Activated T-cell treated with anti-CD3 and anti-CD28 coated beads, Interleukin-2, amount 50 U/mL, for 4 hours (primary cell): ENCODE measurements at regions not wholly inside any gene's neighbourhood (a gene's known extent, or its start where the extent isn't known, plus 50 kb on each side); places are given as distances from the start of the nearest gene placed in this dataset.

Source experiments
- ATAC-seq, 2 donors: fragments of 200-7000 bp; cut with Tn5 transposase; one replicate each; pipeline ENCODE4 v1.10.0; 2021
- DNase-seq: peaks from one replicate; pipeline ENCODE4 v3.0.0-alpha.2; 2020
- H3K27me3 Mint-ChIP-seq: one replicate; pipeline ENCODE4 v1.8.0; 2021; ENCODE audit warnings: low read depth, mixed read lengths
- H3K36me3 Mint-ChIP-seq: one replicate; pipeline ENCODE4 v1.8.0; 2022; ENCODE audit warnings: mixed read lengths; ENCODE audit not compliant: insufficient read depth
- H3K4me1 Mint-ChIP-seq: one replicate; pipeline ENCODE4 v1.8.0; 2021; ENCODE audit warnings: low read depth, mixed read lengths
- H3K4me3 Mint-ChIP-seq: one replicate; pipeline ENCODE4 v1.8.0; 2021; ENCODE audit warnings: mild to moderate bottlenecking, moderate library complexity, mixed read lengths
- H3K9me3 Mint-ChIP-seq: one replicate; pipeline ENCODE4 v1.8.0; 2021; ENCODE audit warnings: mixed read lengths

- ATAC-seq (no peak), DNase-seq (no peak)
- no peaks in the 10 kb centered on the region for H3K36me3 Mint-ChIP-seq
- no peaks in the 10 kb centered on the region for H3K4me1 Mint-ChIP-seq
- no peaks in the 10 kb centered on the region for H3K9me3 Mint-ChIP-seq
- no peak overlapping the region for H3K4me3 Mint-ChIP-seq
- peaks cover 21% of the 10 kb centered on the region for H3K27me3 Mint-ChIP-seq
Observed at GRCh38 chr5:175815126-175815913, 56.1 kb upstream of the CPLX2 start.

- H3K27me3 Mint-ChIP-seq = peaks cover 26% of the 10 kb centered on the region
- no peak overlapping the region for H3K4me3 Mint-ChIP-seq
- no peaks in the 10 kb centered on the region for H3K4me1 Mint-ChIP-seq
- ATAC-seq (no peak), DNase-seq (no peak)
- no peaks in the 10 kb centered on the region for H3K36me3 Mint-ChIP-seq
- H3K9me3 Mint-ChIP-seq = no peaks in the 10 kb centered on the region
Observed at GRCh38 chr5:175816348-175816747, 55.0 kb upstream of the CPLX2 start.

GRCh38 chr5:175819090-175819425 is 52.3 kb upstream of the CPLX2 start:
- no peak for DNase-seq
- no peaks in the 10 kb centered on the region for H3K9me3 Mint-ChIP-seq
- no peak overlapping the region for H3K4me3 Mint-ChIP-seq
- H3K27me3 Mint-ChIP-seq = peaks cover 34% of the 10 kb centered on the region
- no peak for ATAC-seq
- peaks cover 8% of the 10 kb centered on the region for H3K4me1 Mint-ChIP-seq
- H3K36me3 Mint-ChIP-seq = no peaks in the 10 kb centered on the region

GRCh38 chr5:175820230-175820629 is 51.1 kb upstream of the CPLX2 start:
- DNase-seq (no peak), ATAC-seq (no peak)
- no peak overlapping the region for H3K4me3 Mint-ChIP-seq
- no peaks in the 10 kb centered on the region for H3K36me3 Mint-ChIP-seq
- H3K27me3 Mint-ChIP-seq = peaks cover 33% of the 10 kb centered on the region
- peaks cover 8% of the 10 kb centered on the region for H3K4me1 Mint-ChIP-seq
- H3K9me3 Mint-ChIP-seq = no peaks in the 10 kb centered on the region
